VCaP (cell line): ENCODE measurements at regions not wholly inside any gene's neighbourhood (a gene's known extent, or its start where the extent isn't known, plus 50 kb on each side); places are given as distances from the start of the nearest gene placed in this dataset.
"Not testable (repeated sequence)": the region's sequence is repeated elsewhere in the genome, so short reads cannot be mapped to it uniquely, and the experiment has no call there.

Experiments
- H3K27ac ChIP-seq: fragments of 450-650 bp; 2 replicates; pipeline ENCODE4 v1.5.1; 2017
- TF ChIP-seq, protein P1 (sequence below): fragments of 450-650 bp; conservative IDR thresholded peaks from 2 replicates; pipeline ENCODE4 v1.5.1; 2017; ENCODE audit warnings: mild to moderate bottlenecking, moderate library complexity

DNA sequence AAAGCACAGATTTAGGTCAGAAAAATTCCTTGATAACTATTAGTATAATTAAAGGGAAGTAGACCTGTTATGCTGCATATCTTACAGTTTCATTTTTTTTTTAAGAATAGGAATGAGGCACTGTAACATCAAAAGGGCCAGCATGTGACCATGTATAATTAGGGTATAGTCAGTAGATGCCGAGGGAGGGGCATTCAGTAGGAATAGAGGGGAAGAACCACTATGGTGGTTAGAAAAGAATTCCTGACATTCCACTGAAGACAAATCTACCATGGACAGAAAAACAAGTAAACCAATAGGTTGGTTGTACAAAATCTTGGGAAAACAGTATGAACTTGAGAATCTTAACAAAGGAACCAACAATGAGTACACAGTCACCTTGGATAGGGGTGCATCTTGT, 78.4 kb upstream of the CCDC179 start:
- H3K27ac ChIP-seq, result no peak overlapping the region
- TF ChIP-seq, protein P1, sequence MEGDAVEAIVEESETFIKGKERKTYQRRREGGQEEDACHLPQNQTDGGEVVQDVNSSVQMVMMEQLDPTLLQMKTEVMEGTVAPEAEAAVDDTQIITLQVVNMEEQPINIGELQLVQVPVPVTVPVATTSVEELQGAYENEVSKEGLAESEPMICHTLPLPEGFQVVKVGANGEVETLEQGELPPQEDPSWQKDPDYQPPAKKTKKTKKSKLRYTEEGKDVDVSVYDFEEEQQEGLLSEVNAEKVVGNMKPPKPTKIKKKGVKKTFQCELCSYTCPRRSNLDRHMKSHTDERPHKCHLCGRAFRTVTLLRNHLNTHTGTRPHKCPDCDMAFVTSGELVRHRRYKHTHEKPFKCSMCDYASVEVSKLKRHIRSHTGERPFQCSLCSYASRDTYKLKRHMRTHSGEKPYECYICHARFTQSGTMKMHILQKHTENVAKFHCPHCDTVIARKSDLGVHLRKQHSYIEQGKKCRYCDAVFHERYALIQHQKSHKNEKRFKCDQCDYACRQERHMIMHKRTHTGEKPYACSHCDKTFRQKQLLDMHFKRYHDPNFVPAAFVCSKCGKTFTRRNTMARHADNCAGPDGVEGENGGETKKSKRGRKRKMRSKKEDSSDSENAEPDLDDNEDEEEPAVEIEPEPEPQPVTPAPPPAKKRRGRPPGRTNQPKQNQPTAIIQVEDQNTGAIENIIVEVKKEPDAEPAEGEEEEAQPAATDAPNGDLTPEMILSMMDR, result no peak

DNA sequence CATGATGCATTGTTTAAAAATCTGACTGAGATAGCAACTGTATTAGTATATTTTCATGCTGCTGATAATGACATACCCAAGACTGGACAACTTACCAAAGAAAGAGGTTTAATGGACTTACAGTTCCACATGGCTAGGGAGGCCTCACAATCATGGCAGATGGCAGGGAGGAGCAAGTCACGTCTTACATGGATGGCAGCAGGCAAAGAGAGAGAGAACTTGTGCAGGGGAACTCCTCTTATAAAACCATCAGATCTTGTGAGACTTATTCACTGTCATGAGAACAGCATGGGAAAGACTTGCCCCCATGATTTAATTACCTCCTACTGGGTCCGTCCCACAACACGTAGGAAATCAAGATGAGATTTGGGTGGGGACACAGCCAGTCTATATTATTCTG, 81.3 kb upstream of the CCDC179 start:
- H3K27ac ChIP-seq, result not testable (repeated sequence)

DNA sequence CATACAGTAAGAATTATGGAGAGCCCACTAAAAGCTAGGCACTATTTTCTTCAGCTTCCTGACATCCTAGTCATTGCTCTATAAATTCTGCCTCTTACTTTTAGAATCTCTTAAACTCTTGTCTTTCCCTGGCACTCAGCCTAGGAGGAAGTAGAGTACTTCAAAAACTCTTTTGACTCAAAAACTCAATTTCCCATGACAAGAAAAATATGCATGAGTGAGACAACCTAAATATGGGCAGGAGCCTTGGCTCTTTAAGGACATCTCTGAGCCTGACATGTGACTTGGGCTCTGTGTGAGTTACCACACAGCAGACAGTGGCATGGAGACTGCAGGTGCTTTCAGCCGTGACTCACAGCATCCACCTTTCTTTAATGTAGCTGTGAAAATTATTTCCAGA, 97.5 kb upstream of the CCDC179 start:
- TF ChIP-seq, protein P1, result no peak

DNA sequence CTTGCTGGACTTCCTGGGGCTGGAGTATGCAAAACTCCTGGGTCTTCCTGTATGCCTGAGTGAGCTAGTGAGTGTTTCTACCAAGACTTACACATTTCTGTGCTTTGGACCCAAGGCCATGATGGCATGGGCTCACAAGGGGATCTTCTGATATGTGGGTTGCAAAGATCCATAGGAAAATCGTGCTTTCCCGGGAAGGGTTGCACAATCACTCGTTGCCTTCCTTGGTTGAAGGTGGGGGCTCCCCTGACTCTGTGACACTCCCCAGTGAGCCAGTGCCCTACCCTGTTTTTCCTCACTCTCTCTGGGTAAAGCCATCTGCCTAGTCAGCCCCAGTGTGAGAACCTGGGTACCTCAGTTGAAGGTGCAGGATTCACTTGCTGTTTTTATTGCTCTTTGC, 114.0 kb upstream of the CCDC179 start:
- TF ChIP-seq, protein P1, result no peak
- H3K27ac ChIP-seq, result no peak overlapping the region

More for the DNA sequence above, 97.5 kb upstream of the CCDC179 start:
- peak overlapping the region; percentile 50 for H3K27ac ChIP-seq

DNA sequence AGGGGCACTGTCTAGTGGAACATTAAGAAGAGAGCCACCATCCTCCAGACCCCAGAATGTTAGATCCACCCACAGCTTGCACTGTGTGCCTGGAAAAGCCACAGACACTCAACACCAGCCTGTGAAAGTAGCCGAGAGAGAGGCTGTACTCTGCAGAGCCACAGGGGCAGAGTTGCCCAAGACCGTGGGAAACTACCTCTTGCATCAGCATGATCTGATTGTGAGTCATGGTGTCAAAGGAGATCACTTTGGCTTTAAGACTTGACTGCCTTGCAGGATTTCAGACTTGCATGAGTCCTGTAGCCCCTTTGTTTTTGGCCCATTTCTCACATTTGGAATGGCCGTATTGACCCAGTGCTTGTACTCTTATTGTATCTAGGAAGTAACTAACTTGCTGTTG, 115.9 kb upstream of the CCDC179 start:
- TF ChIP-seq, protein P1, result no peak
- no peak overlapping the region for H3K27ac ChIP-seq

DNA sequence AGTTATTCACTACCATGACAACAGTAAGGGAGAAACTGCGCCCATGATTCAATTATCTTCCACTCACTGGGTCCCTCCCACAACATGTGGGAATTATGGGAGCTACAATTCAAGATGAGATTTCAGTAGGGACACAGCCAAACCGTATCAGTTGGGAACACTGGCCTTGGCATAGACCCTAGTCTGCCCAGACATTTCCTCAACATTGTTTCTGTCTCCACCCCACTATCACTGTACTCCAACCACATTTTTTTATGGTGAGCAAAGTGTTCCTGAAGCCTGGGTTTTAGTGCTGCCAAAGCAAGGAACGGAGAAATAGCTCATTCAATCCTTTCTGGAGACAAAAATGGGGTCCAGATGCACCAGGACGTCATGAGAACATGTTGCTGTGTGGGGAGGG, 122.6 kb upstream of the CCDC179 start:
- TF ChIP-seq, protein P1, result no peak
- H3K27ac ChIP-seq, result no peak overlapping the region

DNA sequence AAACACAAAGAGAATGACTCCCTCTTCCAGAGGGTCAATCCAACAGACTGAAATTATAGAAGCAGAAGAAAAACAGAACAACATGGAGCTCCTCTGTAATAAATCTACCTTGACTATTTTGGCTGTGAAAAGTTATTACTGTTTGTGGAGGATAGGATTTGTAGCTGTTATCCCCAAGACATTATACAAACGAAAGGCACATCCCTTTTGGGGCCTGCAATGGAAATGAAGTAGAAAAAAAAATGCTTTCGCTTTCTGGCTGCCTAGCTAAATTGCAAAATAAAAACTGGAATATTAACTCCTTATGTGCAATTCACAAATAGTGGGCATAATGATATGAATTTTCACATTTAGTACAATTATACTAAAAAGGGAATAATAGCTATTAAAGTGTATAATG, 123.8 kb upstream of the CCDC179 start:
- H3K27ac ChIP-seq, result no peak overlapping the region
- TF ChIP-seq, protein P1, result no peak

DNA sequence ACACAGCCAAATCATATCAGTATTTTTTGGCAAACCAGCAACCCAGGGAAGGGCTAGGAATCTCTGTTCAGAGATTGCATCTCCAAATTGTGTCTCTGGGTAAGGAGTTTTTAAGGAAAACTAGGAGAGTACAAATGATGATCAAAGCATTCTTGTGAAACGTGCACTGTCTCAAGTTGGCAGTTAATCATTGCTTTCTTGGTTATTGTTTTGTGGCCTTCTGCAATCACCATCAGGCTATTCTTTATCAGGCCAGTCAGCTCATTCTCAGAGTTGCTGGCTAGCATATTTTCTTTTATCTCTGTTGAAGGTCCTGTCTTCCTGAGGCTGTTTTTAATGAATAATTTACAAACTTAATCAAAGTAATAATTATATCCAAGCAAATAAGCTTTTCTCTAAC, 129.1 kb upstream of the CCDC179 start:
- TF ChIP-seq, protein P1, result no peak
- no peak overlapping the region for H3K27ac ChIP-seq
